Heart left ventricle (tissue), 16 donors: ENCODE measurements at regions not wholly inside any gene's neighbourhood (a gene's known extent, or its start where the extent isn't known, plus 50 kb on each side); places are given as distances from the start of the nearest gene placed in this dataset.

Experiments used
- ATAC-seq, 4 donors: fragments of 200-7000 bp; cut with Tn5 transposase; one replicate each; pipeline ENCODE4 v1.9.1; 2020 to 2022; ENCODE audit warnings: moderate library complexity in 4 of 4, mild to moderate bottlenecking in 3 of 4, moderate number of reproducible peaks in 1 of 4
- DNase-seq, 5 donors: peaks; one replicate each; pipeline ENCODE4 v3.0.0-alpha.2; 2020
- H3K27ac ChIP-seq, 12 donors: fragments of 200-600 bp; sonication (generic) in 4 of 12; one replicate each; pipeline versions ENCODE4 v1.5.0 to v1.8.0; 2016 to 2022; ENCODE audit warnings: mild to moderate bottlenecking in 2 of 12
- H3K27me3 ChIP-seq, 9 donors: fragments of 200-600 bp; sonication (generic) in 2 of 9; one replicate each; pipeline versions ENCODE4 v1.5.1 to v1.8.0; 2016 to 2022; ENCODE audit warnings: mild to moderate bottlenecking in 3 of 9
- H3K36me3 ChIP-seq, 9 donors: fragments of 200-600 bp; sonication (generic) in 2 of 9; one replicate each; pipeline versions ENCODE4 v1.5.0 to v1.8.0; 2018 to 2022; ENCODE audit warnings: mild to moderate bottlenecking in 2 of 9
- H3K4me1 ChIP-seq, 12 donors: fragments of 200-600 bp; sonication (generic) in 4 of 12; one replicate each; pipeline versions ENCODE4 v1.5.0 to v1.8.0; 2016 to 2022; ENCODE audit warnings: mild to moderate bottlenecking in 3 of 12
- H3K4me3 ChIP-seq, 12 donors: fragments of 200-600 bp; sonication (generic) in 4 of 12; one replicate each; pipeline versions ENCODE4 v1.5.0 to v1.8.0; 2017 to 2022; ENCODE audit warnings: mild to moderate bottlenecking in 9 of 12, moderate library complexity in 4 of 12
- H3K9me3 ChIP-seq, 12 donors: fragments of 200-600 bp; sonication (generic) in 4 of 12; one replicate each; pipeline versions ENCODE4 v1.5.0 to v1.8.0; 2016 to 2022; ENCODE audit warnings: mild to moderate bottlenecking in 1 of 12
- CTCF ChIP-seq, 12 donors: fragments of 200-600 bp; sonication (generic) in 4 of 12; IDR thresholded peaks; one replicate each; pipeline versions ENCODE4 v1.5.0 to v1.8.0; 2018 to 2022; ENCODE audit warnings: antibody characterized with exemption in 12 of 12, mild to moderate bottlenecking in 5 of 12
- POLR2A ChIP-seq, 2 donors: fragments of 450-650 bp; IDR thresholded peaks; one replicate each; pipeline ENCODE4 v1.6.1; 2017; ENCODE audit warnings: antibody characterized with exemption in 2 of 2, mild to moderate bottlenecking in 2 of 2, moderate library complexity in 2 of 2
- WGBS, 4 donors: extraction: QIAGEN DNeasy Blood & Tissue Kit in 2 of 4; methylation state at CpG; one replicate each; pipeline versions ENCODE4 v1.1.5 to v1.1.7; 2013 to 2018; 5-methylcytosine and 5-hydroxymethylcytosine counted together
- intact Hi-C, 10 donors: fragments of 100-400 bp; cut with DNase I; formaldehyde crosslinking; loops; one replicate each; pipeline versions ENCODE4 v1.11.1 to v1.14.2; 2022
- donor health status: ischemic (EF 13 %, LVEDD 7.1; RV severe dilation, severe dysfunction).
- donor health status: healthy with polysubstance abuse.
- donor health status: DM: no; HTN: yes; CAD: no.
- donor health status: DM: no; HTN: no; CAD: no.
- donor health status: ischemic (EF 25% LVEDD 6.9; RV normal size, moderate dysfunction).
- donor health status: ischemic (EF 25% LVEDD 5.7; RV mildly dilated, moderate dysfunction).
- donor health status: healthy.
- donor health status: DM: yes; HTN: yes; CAD: no.
- donor health status: ischemic (EF 35%, LVEDD 5.7; RV mildly dilated, moderate dysfunction).
- donor health status: nonischemic (EF 11% LVEDD 7.7; RV severe dilation, severe dysfunction).
- donor health status: DM: yes; HTN: yes; CAD: no.
- donor health status: PGD.
- donor health status: ischemic (EF 29% LVEDD 5.4; RV normal size, mild dysfunction).
- donor health status: nonischemic (EF 23%, LVEDD 6.1; RV moderate dilation, normal function).

GRCh38 chr13:86655561-86655960 lies 856.3 kb upstream of the SLITRK6 start:
- peaks cover 0 to 20% (median 0%) of the 10 kb centered on the region in 12 donors for H3K9me3 ChIP-seq
- no peaks in the 10 kb centered on the region for H3K4me1 ChIP-seq
- 85 to 89% (median 87%) methylated on average over 3 of the region's 3 CpGs for WGBS, 4 donors
- DNase-seq: no peak
- no peak overlapping the region for H3K4me3 ChIP-seq
- H3K36me3 ChIP-seq: no peaks in the 10 kb centered on the region
- H3K27ac ChIP-seq: no peak overlapping the region
- TF ChIP-seq CTCF (IDR thresholded peaks at IDR 0.05) (no peak), POLR2A (IDR thresholded peaks at IDR 0.05) (no peak)
- intact Hi-C loops: no loop called here
- no peak for ATAC-seq
- no peaks in the 10 kb centered on the region for H3K27me3 ChIP-seq

- Histone ChIP-seq H3K9me3 (peaks cover 0 to 43% (median 3%) of the 10 kb centered on the region in 12 donors), H3K36me3 (no peaks in the 10 kb centered on the region), H3K4me1 (no peaks in the 10 kb centered on the region), H3K4me3 (no peak overlapping the region), H3K27ac (no peak overlapping the region), H3K27me3 (no peaks in the 10 kb centered on the region)
- ATAC-seq (no peak), DNase-seq (no peak)
- TF ChIP-seq POLR2A (IDR thresholded peaks at IDR 0.05) (no peak), CTCF (IDR thresholded peaks at IDR 0.05) (no peak)
- intact Hi-C loops: no loop called here
- WGBS, 4 donors: 84 to 95% (median 89%) methylated on average over 1 of the region's 1 CpG
Measured at GRCh38 chr13:86660090-86660489, 860.9 kb upstream of the SLITRK6 start.

GRCh38 chr13:86665842-86666241 lies 866.6 kb upstream of the SLITRK6 start:
- TF ChIP-seq POLR2A (IDR thresholded peaks at IDR 0.05): no peak
- WGBS, 4 donors: 76 to 89% (median 82%) methylated on average over 3 of the region's 3 CpGs
- H3K4me1 ChIP-seq: no peaks in the 10 kb centered on the region
- no peaks in the 10 kb centered on the region for H3K36me3 ChIP-seq
- intact Hi-C loops: no loop called here
- H3K27ac ChIP-seq: no peak overlapping the region
- no peaks in the 10 kb centered on the region for H3K27me3 ChIP-seq
- DNase-seq: no peak
- peaks cover 0 to 36% (median 0%) of the 10 kb centered on the region in 12 donors for H3K9me3 ChIP-seq
- ATAC-seq: no peak
- H3K4me3 ChIP-seq: no peak overlapping the region

GRCh38 chr13:86673931-86674431 lies 874.8 kb upstream of the SLITRK6 start:
- no peaks in the 10 kb centered on the region for H3K4me1 ChIP-seq
- no peak overlapping the region for H3K27ac ChIP-seq
- no peaks in the 10 kb centered on the region for H3K36me3 ChIP-seq
- ATAC-seq (no peak), DNase-seq (no peak)
- no peaks in the 10 kb centered on the region for H3K27me3 ChIP-seq
- TF ChIP-seq POLR2A (IDR thresholded peaks at IDR 0.05): no peak
- no peak for TF ChIP-seq CTCF (IDR thresholded peaks at IDR 0.05)
- peaks cover 0 to 16% (median 0%) of the 10 kb centered on the region in 12 donors for H3K9me3 ChIP-seq
- intact Hi-C loops: no loop called here
- no peak overlapping the region for H3K4me3 ChIP-seq

- no peak for ATAC-seq
- intact Hi-C loops: no loop called here
- no peak for TF ChIP-seq POLR2A (IDR thresholded peaks at IDR 0.05)
- Histone ChIP-seq H3K9me3 (peaks cover 0 to 9% (median 0%) of the 10 kb centered on the region in 12 donors), H3K27me3 (no peaks in the 10 kb centered on the region), H3K4me3 (no peak overlapping the region), H3K27ac (no peak overlapping the region), H3K4me1 (no peaks in the 10 kb centered on the region), H3K36me3 (no peaks in the 10 kb centered on the region)
- DNase-seq: no peak
- 67 to 75% (median 70%) methylated on average over 5 of the region's 5 CpGs for WGBS, 4 donors
Measured at GRCh38 chr13:86681223-86681622, 882.0 kb upstream of the SLITRK6 start.
